GM18858 (cell line): ENCODE measurements at regions not wholly inside any gene's neighbourhood (a gene's known extent, or its start where the extent isn't known, plus 50 kb on each side); places are given as distances from the start of the nearest gene placed in this dataset.
A peak's percentile ranks its signal among the peaks of the same experiment; 100 is the strongest.

ENCODE experiments used
- ATAC-seq: cut with Tn5 transposase; IDR thresholded peaks from one replicate; pipeline ENCODE4 v1.9.1; 2021; ENCODE audit not compliant: unreplicated experiment

DNA sequence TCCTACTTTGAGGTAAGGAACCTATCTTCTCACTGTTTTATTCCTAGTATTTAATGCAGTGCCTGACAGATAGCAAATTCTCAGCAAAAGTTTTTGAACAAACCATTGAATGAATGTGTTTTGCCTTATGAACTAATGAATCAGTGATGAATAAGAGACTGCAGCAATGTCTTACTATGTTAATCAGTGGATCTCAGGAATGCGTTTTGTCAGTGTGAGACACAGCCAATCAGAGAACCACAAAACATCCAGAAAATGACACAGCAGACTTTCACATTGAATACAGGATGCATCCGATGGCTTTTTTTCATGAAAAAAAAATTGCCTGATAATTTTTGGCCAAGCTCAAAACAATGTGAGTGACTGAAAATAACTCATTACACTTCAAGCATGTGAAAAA is 270.5 kb downstream of the BMP2 start:
- no peak for ATAC-seq

DNA sequence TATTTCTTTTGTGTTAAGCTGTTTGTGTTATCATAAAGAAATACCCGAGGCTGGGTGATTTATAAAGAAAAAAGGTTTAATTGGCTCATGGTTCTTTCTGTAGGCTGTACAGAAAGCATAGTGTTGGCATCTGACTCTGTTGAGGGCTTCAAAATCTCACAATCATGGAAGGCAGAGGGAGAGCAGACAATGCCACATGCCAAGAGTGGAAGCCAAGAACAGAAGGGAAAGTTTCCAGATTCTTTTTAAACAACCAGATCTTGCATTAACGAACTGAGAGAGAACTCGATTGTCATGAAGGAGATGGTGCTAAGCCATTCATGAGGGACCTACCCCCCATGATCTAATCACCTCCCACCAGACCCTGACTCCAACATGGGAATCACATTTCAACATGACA is 290.1 kb downstream of the BMP2 start:
- ATAC-seq, result no peak

DNA sequence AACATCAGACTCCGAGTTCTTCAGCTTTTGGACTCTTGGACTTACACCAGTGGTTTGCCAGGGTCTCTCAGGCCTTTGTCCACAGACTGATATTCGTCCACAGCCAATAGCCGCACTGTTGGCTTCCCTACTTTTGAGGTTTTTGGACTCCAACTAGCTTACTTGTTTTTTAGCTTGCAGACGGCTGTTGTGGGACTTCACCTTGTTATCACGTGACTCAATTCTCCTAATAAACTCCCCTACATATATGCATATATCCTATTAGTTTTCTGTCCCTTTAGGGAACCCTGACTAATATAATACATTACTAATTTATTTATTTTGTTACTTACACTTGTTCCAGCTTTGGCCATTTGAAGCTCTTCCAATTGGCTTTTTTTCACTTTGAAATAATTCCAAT is 311.3 kb downstream of the BMP2 start:
- no peak for ATAC-seq

DNA sequence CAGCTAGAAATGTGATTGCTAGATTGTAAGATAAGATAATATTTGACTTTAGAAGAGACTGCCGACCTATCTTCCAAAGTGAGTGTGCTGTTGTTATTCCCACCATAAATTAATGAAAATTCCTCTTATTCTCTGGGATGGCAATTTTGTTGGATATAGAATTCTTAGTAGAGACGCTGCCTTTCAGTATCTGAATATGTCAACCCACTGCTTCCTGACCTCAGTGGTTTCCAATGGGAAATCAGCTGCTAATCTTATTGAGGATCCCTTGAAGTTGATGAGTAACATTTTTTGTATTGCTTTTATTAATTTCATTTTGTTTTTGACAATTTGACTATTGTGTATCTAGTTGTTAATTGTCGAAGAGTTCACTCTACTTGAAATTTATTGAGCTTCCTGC is 313.0 kb downstream of the BMP2 start:
- no peak for ATAC-seq

DNA sequence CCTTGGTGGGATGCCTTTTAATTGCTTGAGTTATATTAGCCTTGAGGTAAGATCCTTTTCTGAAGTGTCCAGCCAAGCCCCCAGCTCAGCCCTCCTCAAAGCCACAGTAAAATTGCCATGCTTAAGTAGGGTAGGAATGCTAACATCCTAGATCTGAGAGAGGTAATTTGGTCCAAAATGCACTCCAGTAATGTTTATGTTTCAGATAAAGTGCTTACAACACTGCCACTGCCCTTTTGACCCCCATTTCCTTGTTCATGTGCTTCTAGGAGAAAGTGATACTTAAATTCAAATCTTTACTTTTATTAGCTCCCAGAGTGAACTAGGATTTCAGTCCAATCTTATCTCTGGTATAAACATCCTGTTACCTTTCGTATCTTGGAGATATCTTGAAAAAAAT is 318.0 kb downstream of the BMP2 start:
- ATAC-seq, result no peak

DNA sequence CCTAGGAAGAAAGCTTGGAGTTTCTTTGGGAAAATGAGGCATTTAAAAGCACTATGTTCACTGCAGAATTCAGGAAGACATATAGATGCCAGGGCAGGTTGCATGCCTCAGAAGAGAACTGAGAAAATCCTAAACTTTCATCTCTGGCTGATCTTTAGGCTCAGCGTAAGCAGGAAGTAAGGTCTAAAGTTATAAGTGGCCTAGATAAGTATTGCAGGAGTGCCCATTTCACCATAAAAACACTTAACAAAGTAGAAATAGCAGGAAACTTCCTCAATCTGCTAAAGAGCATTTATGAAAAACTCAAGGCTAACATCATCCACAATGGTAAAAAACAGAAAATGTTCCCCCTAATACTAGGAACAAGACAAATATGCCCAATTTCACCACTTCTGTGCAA is 320.3 kb downstream of the BMP2 start:
- no peak for ATAC-seq

DNA sequence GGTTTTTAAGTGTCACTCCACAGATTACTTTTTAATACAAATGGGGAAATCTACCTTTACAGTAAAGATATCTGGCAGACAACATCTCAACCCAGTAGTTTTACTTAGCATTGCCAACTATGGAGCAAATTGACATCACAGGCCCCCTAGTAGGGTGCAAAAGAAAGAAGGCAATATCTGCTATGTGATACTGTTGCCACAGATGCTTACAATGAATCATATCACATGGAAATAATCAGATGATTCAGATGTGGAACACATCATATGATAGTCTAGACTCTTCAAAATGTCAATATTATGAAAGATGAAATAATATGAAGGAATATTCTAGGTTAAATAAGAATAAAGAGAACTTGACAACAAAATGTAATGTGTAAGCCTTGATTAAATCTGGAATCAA is 322.5 kb downstream of the BMP2 start:
- ATAC-seq, result no peak

DNA sequence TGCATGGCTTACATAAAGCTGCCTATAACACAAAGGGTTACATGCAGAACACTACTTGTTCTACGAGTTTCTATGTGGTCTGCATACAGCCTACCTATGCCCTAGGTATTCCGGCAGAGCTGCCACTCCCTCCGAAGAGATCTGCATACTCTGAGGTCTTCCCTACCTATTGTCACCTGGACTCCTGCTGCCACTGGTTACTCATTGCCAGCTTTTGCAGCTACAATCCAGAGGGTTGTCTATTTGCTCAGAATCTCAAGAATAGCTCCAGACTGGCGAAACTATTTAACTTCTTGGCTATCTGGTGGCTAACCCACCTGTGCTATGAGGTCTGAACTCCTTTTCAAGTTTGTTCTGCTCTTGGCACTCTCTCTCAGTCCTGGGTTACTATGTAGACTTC is 323.3 kb downstream of the BMP2 start:
- no peak for ATAC-seq

DNA sequence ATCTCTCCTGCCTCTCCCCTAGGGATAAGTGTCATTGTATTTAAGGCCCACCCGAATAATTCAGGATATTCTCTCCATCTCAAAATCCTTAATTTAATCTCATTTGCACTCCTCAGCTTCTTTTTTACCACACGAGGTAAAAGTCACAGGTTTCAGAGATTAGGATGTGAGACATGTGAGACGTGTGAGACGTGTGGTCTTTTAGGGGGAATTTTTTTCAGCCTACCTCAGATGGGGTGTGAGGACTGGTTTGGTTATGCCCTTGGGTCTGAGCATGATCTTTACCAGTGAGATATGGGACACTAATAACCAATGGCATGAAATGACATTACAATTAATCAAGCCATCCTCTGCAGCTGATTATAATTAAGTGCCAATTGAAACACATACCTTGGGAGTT is 324.2 kb downstream of the BMP2 start:
- no peak for ATAC-seq

DNA sequence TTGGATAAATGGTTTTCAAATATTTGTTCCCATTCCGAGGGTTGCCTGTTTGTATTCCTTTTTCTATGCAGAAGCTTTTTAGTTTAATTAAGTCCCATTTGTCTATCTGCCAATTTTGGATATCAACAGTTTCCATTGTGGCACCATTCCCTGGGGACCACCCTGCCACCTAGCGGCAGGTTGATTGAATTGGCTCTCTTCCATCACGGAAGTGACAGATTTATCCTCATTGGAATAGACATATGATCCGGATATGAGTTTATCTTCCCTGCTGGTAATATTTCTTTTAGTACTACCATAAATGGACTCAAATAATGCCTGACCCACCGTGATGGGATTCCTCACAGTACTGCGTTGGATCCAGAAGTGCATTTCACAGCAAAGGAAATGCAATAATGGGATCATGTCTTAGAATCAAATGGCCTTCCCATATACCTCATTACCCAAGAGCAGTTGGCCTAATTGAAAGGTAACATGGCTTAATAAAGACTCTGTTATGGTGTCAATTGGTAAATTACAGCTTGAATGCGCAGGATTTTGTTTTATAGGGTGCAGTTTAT is 327.0 kb downstream of the BMP2 start:
- no peak for ATAC-seq

DNA sequence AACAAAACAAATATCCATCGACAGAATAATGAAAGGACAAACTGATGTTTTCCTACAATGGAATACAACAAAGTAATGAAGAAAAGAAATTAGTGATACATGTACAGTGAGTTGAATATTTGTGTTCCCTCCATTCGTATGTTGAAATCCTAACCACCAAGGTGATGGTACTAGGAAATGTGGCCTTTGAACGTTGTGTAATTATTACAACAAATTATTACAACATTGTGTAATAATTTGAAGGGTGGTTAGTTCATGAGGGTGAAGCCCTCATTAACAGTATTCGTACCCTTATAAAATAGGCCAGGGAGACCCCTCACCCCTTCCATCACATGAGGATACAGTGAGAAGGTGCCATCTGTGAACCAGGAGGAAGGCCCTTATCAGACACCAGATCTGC is 339.4 kb downstream of the BMP2 start:
- no peak for ATAC-seq

DNA sequence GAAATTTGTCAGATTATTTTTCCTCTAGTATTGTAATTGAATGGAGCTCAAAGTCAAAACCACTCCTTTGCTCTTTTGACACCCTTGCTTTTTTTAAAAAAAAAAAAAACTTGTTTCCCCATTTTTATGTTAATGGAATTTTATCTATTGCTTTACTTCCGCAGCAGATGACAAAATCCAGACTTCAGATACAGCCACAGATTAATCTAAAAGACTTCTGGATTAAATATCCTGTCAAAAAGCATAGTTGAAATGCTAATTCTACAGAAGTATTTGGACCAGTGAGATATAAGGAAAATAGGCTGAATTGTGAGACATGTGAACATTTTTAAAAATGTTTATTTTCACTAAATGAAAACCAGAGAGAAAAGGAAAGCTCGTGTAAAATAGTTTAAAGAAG is 341.4 kb downstream of the BMP2 start:
- ATAC-seq, result no peak

DNA sequence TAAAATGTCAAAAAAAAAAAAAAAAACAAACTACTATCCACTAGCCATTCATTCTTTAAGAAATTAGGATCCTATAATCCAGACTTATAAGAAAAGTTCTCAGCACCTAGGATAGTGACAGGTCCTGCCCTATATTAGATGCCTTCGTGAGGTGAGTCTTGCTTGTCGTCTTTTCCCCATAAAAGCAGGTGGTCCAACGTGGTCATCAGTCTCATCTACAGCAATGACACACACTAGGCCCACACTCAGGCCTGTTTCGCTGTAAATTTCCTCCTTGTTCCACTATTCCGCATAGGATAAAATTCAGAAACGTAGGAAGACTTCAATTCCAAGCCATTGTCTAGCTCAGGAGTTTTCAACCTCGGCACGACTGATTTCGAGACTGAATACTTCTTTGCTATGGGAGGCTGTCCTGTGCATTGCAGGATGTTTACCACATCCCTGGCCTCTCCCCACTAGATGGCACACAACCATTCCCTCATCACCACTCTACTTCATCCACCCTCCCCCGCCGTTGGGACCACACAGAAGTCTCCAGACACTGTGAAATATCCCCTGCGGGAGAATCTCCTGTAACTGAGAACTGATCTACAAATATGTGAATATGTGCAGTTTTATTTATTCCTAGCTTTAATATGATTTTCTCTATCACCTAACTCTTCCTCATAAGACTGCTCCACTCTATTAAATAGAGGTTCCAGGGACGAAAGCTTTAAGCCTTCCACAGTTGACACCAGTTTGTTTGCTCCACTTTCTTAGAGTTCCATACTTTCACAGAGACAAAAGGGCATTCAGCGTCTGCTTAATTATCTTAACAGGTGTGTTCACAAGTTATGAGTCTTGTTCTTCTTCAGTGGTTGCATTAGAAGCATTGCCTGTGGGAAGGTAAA is 346.3 kb downstream of the BMP2 start:
- no peak for ATAC-seq

DNA sequence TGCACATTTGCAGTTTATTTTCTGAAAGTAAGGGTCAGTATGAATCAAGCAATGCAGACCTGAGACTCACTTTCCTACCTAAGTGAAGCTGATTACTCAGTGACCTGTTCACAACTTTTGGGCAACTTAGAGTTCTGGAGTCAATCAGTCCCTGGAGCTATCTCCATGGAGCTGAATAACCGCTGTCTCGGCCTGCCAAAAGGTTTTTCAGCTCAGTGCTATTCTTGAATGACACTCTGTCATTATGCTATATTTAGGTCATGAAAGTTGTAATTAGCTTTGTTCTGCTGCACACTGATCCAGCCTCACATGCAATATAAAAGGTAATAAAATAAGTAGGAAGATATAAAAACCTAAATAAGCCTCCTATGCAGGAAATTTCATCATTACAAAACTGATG is 356.0 kb downstream of the BMP2 start:
- ATAC-seq, result no peak

DNA sequence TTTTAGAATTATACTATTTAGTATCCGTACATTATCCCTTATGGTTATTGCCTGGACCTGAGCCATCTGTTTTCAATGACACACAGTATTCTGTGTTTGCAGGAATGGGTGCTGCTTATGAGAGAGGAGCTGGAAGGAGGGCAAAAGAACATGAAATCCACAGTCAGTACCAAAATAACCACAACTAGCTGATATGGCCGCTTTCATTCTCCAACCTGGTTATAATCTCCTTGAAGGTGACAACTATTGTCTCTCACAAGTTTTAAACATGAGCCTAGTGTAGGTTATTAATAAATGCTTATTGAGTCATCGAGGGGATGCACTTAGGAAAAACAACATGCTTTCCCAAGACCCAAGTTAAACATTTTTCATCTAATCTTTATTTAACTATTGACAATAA is 356.6 kb downstream of the BMP2 start:
- ATAC-seq, result no peak

DNA sequence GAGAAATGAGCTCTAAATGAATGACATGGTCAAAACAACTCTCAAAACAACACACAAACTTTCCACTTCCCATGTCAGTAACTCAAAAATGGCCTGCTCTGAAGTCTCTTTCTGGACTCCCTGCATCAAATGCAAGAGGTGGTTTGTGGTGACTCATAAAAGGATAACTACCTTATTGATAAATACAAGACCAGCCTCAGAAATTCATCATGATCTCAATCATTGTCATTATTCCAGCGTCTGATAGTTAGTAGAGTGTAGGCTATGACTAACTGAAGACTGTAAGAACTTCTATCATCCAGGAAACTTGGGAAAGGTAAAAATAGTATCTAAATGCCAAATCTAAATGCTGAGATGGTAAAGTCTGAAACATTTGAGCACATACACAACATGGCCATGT is 369.4 kb downstream of the BMP2 start:
- ATAC-seq, result no peak

DNA sequence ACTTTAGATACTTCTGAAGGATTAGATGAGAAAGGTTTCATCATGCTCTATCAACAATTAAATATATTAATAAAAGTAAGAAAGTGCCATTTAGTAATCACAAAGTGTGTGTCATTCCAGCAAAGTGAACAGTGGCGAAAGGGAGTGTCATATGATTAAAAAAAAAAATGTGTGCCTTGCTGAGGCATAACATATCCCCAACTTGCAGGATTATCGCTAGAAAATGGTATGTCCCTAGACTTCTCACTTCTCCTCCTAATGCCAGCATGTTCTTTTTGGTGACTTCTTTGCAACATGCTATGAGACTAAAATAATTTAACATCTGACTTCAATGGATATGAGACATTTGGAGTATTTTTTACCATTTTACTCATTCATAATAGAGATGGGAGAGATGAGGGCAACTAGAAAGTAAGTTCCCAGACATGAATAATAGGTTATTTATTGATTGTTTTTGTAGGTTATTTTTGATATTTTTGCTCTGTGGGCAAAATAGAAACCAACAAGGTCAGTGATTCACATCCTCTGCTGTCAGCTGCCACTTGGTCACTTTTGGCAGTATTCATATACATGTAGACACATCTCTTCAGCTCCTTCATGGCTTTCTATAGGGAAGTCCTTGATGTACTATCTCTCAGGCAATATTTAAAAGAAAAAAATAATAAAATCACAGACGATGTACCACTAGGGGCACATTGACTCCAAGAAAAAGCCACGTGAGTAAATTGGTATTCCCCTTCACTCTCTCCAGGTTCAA is 370.1 kb downstream of the BMP2 start:
- ATAC-seq, result peak; percentile 56

DNA sequence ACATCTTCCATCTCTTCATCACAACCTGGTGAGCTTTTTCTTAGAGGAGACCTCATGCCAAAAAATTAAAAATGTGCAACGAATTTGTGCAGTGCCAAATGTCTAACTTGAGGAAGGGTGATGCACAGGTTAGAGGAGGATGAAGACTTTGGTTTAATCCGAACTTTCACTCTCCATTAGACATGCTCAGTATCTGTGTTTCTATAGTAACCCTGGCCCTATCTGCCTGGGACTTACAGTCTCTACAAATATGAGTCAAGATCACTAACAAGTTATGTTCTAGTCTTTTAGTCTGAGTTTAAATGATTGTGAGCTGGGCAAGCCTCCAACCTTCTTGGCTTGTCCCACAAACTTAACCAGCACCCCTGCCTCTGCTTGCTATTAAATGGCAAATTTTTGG is 377.0 kb downstream of the BMP2 start:
- ATAC-seq, result no peak

DNA sequence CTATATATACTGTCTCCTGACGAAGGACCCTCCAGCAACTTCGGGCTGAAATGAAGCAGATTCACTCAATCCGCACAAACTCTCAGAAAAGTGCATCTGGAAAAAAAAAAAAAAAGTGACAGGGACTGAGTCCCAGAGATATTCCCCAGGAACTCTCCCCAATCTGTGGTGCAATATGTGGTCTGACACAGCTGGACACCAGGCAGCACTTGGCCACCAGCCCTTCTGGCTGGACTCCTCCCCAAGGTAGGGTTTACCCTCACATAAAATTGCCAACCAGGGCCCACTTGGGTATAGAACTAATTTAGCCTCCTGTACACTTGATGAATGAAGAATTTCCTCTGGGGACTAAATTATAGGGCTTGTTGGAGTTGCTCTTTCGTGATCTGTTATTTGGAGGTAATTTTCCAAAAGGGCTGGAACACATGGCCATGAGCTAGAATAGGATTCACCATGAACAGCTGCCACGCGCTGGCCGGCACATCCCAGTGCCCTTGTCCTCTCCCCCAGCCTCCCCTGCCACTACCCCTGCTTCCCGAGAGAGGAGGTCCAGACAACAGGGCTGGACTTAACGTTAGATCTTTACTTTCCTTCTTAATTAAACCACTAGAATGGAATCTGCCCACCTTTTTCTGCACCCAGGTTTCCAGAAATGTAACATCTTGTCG is 379.2 kb downstream of the BMP2 start:
- ATAC-seq, result no peak

DNA sequence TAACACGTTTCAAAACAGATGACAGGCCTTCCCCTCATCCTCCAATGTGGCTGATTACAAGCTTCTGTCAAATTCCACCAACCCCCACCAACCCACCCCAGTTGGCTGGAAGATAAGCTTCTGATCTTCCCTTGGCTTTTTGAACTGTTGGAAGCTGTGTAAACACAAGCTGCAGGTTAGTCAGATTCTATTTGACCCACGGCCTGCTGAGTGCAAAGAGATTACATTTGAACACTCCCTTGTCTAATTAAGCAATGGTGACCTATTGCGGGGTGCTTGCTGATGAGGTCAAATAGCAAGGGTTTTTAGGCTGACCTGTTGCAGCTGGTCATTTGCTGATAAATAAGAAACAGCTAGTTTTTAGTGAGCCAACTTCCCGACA is 379.7 kb downstream of the BMP2 start:
- ATAC-seq, result no peak

DNA sequence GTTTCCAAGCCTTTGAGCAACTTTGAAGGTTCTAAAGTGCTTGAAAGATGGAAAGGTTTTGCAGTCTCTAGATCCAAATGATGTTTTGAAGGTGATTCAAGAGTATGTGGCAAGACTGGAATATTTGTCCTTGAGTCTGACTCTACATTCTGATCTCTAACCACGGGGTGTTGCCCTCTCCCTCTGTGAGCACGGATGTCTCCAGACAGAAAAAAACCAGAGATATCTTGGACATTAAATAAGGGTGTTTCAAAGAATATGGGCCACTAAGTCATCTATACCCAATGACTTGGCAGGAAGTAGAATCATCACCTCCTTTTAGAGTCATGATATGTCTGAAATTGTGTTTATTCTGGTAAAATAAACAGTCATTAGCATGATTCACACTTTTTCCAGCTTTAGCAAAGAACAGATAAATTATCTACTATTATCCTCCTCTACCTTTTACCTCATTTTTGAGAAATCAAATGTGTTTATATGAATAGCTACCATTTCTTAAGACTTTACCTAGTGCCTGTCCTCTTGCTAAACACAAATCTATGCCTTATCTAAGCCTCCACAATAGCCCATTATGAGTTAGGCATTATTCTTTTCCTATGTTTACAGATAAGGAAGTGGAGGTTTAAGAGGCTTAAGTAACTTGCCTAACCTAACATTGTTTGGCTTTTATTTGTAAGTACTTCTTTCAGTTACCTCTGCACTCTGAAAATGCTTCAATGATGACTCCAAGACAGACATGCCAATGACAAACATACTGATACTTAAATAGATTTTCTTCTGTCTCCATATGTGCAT is 384.4 kb downstream of the BMP2 start:
- ATAC-seq, result no peak
